SU-DHL-6 (cell line): ENCODE measurements at regions not wholly inside any gene's neighbourhood (a gene's known extent, or its start where the extent isn't known, plus 50 kb on each side); places are given as distances from the start of the nearest gene placed in this dataset.

ENCODE experiments used
- H2AFZ ChIP-seq: fragments of 200-600 bp; sonication (generic); 2 replicates; pipeline ENCODE4 v1.6.1; 2014; ENCODE audit warnings: low read depth, mild to moderate bottlenecking, moderate library complexity, mixed read lengths, antibody characterized with exemption, low read length; ENCODE audit not compliant: severe bottlenecking
- H3F3A ChIP-seq: fragments of 200-600 bp; shearing (Covaris generic); 2 replicates; pipeline ENCODE4 v1.6.0; 2016; ENCODE audit warnings: antibody characterized with exemption, mild to moderate bottlenecking; ENCODE audit not compliant: insufficient read depth
- H3K27ac ChIP-seq: fragments of 200-600 bp; sonication (generic); 2 replicates; pipeline ENCODE4 v1.5.1; 2016; ENCODE audit warnings: low read depth, mild to moderate bottlenecking, low read length, moderate library complexity, mixed read lengths
- H3K27me3 ChIP-seq: fragments of 200-600 bp; sonication (generic), shearing (Covaris generic); 2 replicates; pipeline ENCODE4 v1.6.0; 2014; ENCODE audit warnings: mild to moderate bottlenecking, low read length
- H3K36me3 ChIP-seq: fragments of 200-600 bp; sonication (generic); 2 replicates; pipeline ENCODE4 v1.6.1; 2014; ENCODE audit warnings: mild to moderate bottlenecking, low read length, mixed read lengths
- H3K4me2 ChIP-seq: fragments of 300-600, 200-600 bp; shearing (Covaris generic), sonication (generic); 2 replicates; pipeline ENCODE4 v1.6.0; 2014; ENCODE audit warnings: low read length, low read depth, mild to moderate bottlenecking; ENCODE audit not compliant: poor library complexity, severe bottlenecking
- H3K4me3 ChIP-seq: fragments of 200-600 bp; sonication (generic); 2 replicates; pipeline ENCODE4 v1.5.1; 2014; ENCODE audit warnings: antibody characterized with exemption, low read length, mild to moderate bottlenecking, mixed read lengths; ENCODE audit not compliant: insufficient read depth, poor library complexity, severe bottlenecking
- H3K79me2 ChIP-seq: fragments of 200-600 bp; sonication (generic); 2 replicates; pipeline ENCODE4 v1.6.1; 2014; ENCODE audit warnings: mild to moderate bottlenecking, low read length, moderate library complexity; ENCODE audit not compliant: insufficient read depth
- H3K9ac ChIP-seq: fragments of 200-600 bp; sonication (generic); 2 replicates; pipeline ENCODE4 v1.7.0; 2014; ENCODE audit warnings: mild to moderate bottlenecking, low read length
- H3K9me2 ChIP-seq: fragments of 200-600 bp; sonication (generic); replicated peaks from 2 replicates; pipeline ENCODE4 v1.6.1; 2014; ENCODE audit warnings: low read length; ENCODE audit not compliant: insufficient read depth
- H3K9me3 ChIP-seq: fragments of 200-600 bp; sonication (generic); 2 replicates; pipeline ENCODE4 v1.6.1; 2014; ENCODE audit warnings: low read length, mixed read lengths; ENCODE audit not compliant: insufficient read depth
- H4K20me1 ChIP-seq: fragments of 200-600 bp; sonication (generic); 2 replicates; pipeline ENCODE4 v1.6.1; 2014; ENCODE audit warnings: low read depth, mild to moderate bottlenecking, antibody characterized with exemption, low read length, moderate library complexity, mixed read lengths
- CTCF ChIP-seq: fragments of 200-600 bp; sonication (generic); IDR thresholded peaks from one replicate; pipeline ENCODE4 v1.5.1; 2017; ENCODE audit warnings: antibody characterized with exemption, mild to moderate bottlenecking, low read length, moderate library complexity; ENCODE audit not compliant: insufficient read depth, poor library complexity, severe bottlenecking
- EZH2phosphoT487 ChIP-seq: fragments of 200-600 bp; sonication (generic), shearing (Covaris generic); conservative IDR thresholded peaks from 2 replicates; pipeline ENCODE4 v1.6.1; 2018; ENCODE audit warnings: mild to moderate bottlenecking, antibody characterized with exemption, low read length, moderate library complexity, mixed read lengths

- Histone ChIP-seq H3K4me2 (no peak overlapping the region), H3K36me3 (no peaks in the 10 kb centered on the region), H3F3A (no peaks in the 10 kb centered on the region), H3K27me3 (no peaks in the 10 kb centered on the region), H2AFZ (no peak overlapping the region), H3K9me3 (no peaks in the 10 kb centered on the region), H3K27ac (no peak overlapping the region), H3K79me2 (no peaks in the 10 kb centered on the region), H4K20me1 (no peaks in the 10 kb centered on the region), H3K4me3 (no peak overlapping the region), H3K9ac (no peak overlapping the region), H3K9me2 (no peaks in the 10 kb centered on the region)
- TF ChIP-seq CTCF (no peak), EZH2phosphoT487 (no peak)
Measured at GRCh38 chr5:88394536-88395175, 126.0 kb upstream of the TMEM161B start.

- H3K79me2 ChIP-seq, result no peaks in the 10 kb centered on the region
- no peak overlapping the region for H3K9ac ChIP-seq
- TF ChIP-seq EZH2phosphoT487 (no peak), CTCF (no peak)
- H3K36me3 ChIP-seq, result no peaks in the 10 kb centered on the region
- no peaks in the 10 kb centered on the region for H3K9me3 ChIP-seq
- H3K9me2 ChIP-seq, result no peaks in the 10 kb centered on the region
- no peak overlapping the region for H3K4me3 ChIP-seq
- no peak overlapping the region for H2AFZ ChIP-seq
- no peak overlapping the region for H3K4me2 ChIP-seq
- H3K27me3 ChIP-seq, result no peaks in the 10 kb centered on the region
- H3F3A ChIP-seq, result no peaks in the 10 kb centered on the region
- H3K27ac ChIP-seq, result no peak overlapping the region
- no peaks in the 10 kb centered on the region for H4K20me1 ChIP-seq
Measured at GRCh38 chr5:88393716-88394535, 125.3 kb upstream of the TMEM161B start.

GRCh38 chr5:88393042-88393441, 124.4 kb upstream of the TMEM161B start:
- Histone ChIP-seq H3K27ac (no peak overlapping the region), H3K27me3 (no peaks in the 10 kb centered on the region), H3F3A (no peaks in the 10 kb centered on the region), H3K9me3 (no peaks in the 10 kb centered on the region), H3K36me3 (no peaks in the 10 kb centered on the region), H3K9ac (no peak overlapping the region), H4K20me1 (no peaks in the 10 kb centered on the region), H3K4me3 (no peak overlapping the region), H3K79me2 (no peaks in the 10 kb centered on the region), H2AFZ (no peak overlapping the region), H3K9me2 (no peaks in the 10 kb centered on the region), H3K4me2 (no peak overlapping the region)
- no peak for TF ChIP-seq CTCF
- no peak for TF ChIP-seq EZH2phosphoT487
